HEK293 (cell line): ENCODE measurements at regions not wholly inside any gene's neighbourhood (a gene's known extent, or its start where the extent isn't known, plus 50 kb on each side); places are given as distances from the start of the nearest gene placed in this dataset.

Source experiments
- CTCF ChIA-PET: fragments of 350-600 bp; formaldehyde crosslinking; extraction: SDS; loops from one replicate; lab custom pipeline; 2021; ENCODE audit warnings: antibody characterized with exemption; lab: Yijun Ruan, JAX
- POLR2A ChIA-PET: fragments of 300-600 bp; formaldehyde crosslinking; extraction: SDS; loops from one replicate; lab custom pipeline; 2020; ENCODE audit warnings: antibody characterized with exemption, inconsistent platforms; lab: Yijun Ruan, JAX
- H3K27ac ChIP-seq: fragments of 200-500 bp; sonication (Bioruptor generic); 2 replicates; pipeline ENCODE4 v1.5.1; 2014; ENCODE audit warnings: low read depth, low read length, control low read depth, inconsistent platforms; ENCODE audit errors: extremely low read depth
- H3K36me3 ChIP-seq, 2 experiments: fragments of 200-500 bp in 1 of 2; sonication (Bioruptor generic) in 1 of 2; 1 replicate in 1 of 2; 2 replicates in 1 of 2; pipeline ENCODE4 v1.5.1; 2014 to 2017; ENCODE audit warnings: inconsistent platforms in 2 of 2, low read length in 2 of 2; ENCODE audit not compliant: control insufficient read depth in 2 of 2, insufficient read depth in 1 of 2
- H3K4me1 ChIP-seq: fragments of 200-500 bp; sonication (Bioruptor generic); 2 replicates; pipeline ENCODE4 v1.5.1; 2014; ENCODE audit warnings: mild to moderate bottlenecking, low read length, inconsistent platforms; ENCODE audit not compliant: control insufficient read depth, insufficient read depth
- H3K4me3 ChIP-seq: 2 replicates; pipeline ENCODE4 v1.5.1; 2011; ENCODE audit warnings: low read depth, mild to moderate bottlenecking, control low read depth, low read length, moderate library complexity
- H3K9me3 ChIP-seq: fragments of 200-500 bp; sonication (Bioruptor generic); 2 replicates; pipeline ENCODE4 v1.5.1; 2014; ENCODE audit warnings: low read depth, low read length, inconsistent platforms; ENCODE audit not compliant: control insufficient read depth, insufficient read depth
- BCL11A ChIP-seq: fragments of 450-650 bp; formaldehyde crosslinking; IDR thresholded peaks from 2 replicates; pipeline ENCODE4 v1.5.1; 2016; ENCODE audit warnings: low read depth, missing biosample characterization, missing genetic modification characterization
- EGR2 ChIP-seq: fragments of 450-650 bp; formaldehyde crosslinking; IDR thresholded peaks from 2 replicates; pipeline ENCODE4 v1.5.1; 2016; ENCODE audit warnings: low read depth, missing biosample characterization, missing genetic modification characterization
- TCF7L2 ChIP-seq: IDR thresholded peaks from 2 replicates; pipeline ENCODE4 v1.6.1; 2011; ENCODE audit warnings: low read depth, mild to moderate bottlenecking, inconsistent platforms, low read length, moderate library complexity, borderline replicate concordance
- ZEB2 ChIP-seq: fragments of 450-650 bp; formaldehyde crosslinking; IDR thresholded peaks from 2 replicates; pipeline ENCODE4 v1.5.1; 2016; ENCODE audit warnings: missing biosample characterization, missing genetic modification characterization
- ZNF121 ChIP-seq: fragments of 450-650 bp; formaldehyde crosslinking; IDR thresholded peaks from 2 replicates; pipeline ENCODE4 v1.5.1; 2016; ENCODE audit warnings: missing biosample characterization, missing genetic modification characterization
- ZNF140 ChIP-seq: fragments of 450-650 bp; formaldehyde crosslinking; IDR thresholded peaks from 2 replicates; pipeline ENCODE4 v1.5.1; 2016; ENCODE audit warnings: missing biosample characterization, missing genetic modification characterization
- ZNF174 ChIP-seq: fragments of 450-650 bp; formaldehyde crosslinking; IDR thresholded peaks from 2 replicates; pipeline ENCODE4 v1.5.0; 2017; ENCODE audit warnings: missing biosample characterization, mild to moderate bottlenecking, missing genetic modification characterization
- ZNF202 ChIP-seq: fragments of 450-650 bp; formaldehyde crosslinking; IDR thresholded peaks from 2 replicates; pipeline ENCODE4 v1.5.1; 2016; ENCODE audit warnings: missing biosample characterization, missing genetic modification characterization, borderline replicate concordance
- ZNF292 ChIP-seq: fragments of 450-650 bp; formaldehyde crosslinking; IDR thresholded peaks from 2 replicates; pipeline ENCODE4 v1.5.1; 2016; ENCODE audit warnings: low read depth, missing biosample characterization, missing genetic modification characterization, borderline replicate concordance
- ZNF354C ChIP-seq: fragments of 450-650 bp; formaldehyde crosslinking; IDR thresholded peaks from 2 replicates; pipeline ENCODE4 v1.5.1; 2016; ENCODE audit warnings: missing biosample characterization, missing genetic modification characterization, low read depth, borderline replicate concordance
- ZNF544 ChIP-seq: fragments of 450-650 bp; formaldehyde crosslinking; IDR thresholded peaks from 2 replicates; pipeline ENCODE4 v1.5.0; 2017; ENCODE audit warnings: missing biosample characterization, missing genetic modification characterization
- ZNF596 ChIP-seq: fragments of 450-650 bp; IDR thresholded peaks from 2 replicates; pipeline ENCODE4 v1.5.0; 2018; ENCODE audit warnings: missing biosample characterization, mild to moderate bottlenecking, missing genetic modification characterization, moderate library complexity
- ZNF677 ChIP-seq: fragments of 450-650 bp; IDR thresholded peaks from 2 replicates; pipeline ENCODE4 v1.5.0; 2018; ENCODE audit warnings: missing biosample characterization, mild to moderate bottlenecking, missing genetic modification characterization, moderate library complexity
- ZSCAN30 ChIP-seq: fragments of 450-650 bp; IDR thresholded peaks from 2 replicates; pipeline ENCODE4 v1.5.1; 2018; ENCODE audit warnings: missing biosample characterization, mild to moderate bottlenecking, missing genetic modification characterization, moderate library complexity
- TF ChIP-seq, protein P1 (sequence below): fragments of 450-650 bp; formaldehyde crosslinking; IDR thresholded peaks from 2 replicates; pipeline ENCODE4 v1.5.1; 2016; ENCODE audit warnings: missing biosample characterization, missing genetic modification characterization
- TF ChIP-seq, protein P2 (sequence below): fragments of 450-650 bp; formaldehyde crosslinking; IDR thresholded peaks from 2 replicates; pipeline ENCODE4 v1.5.1; 2016; ENCODE audit warnings: missing biosample characterization, missing genetic modification characterization
- TF ChIP-seq, protein P3 (sequence below): fragments of 450-650 bp; formaldehyde crosslinking; conservative IDR thresholded peaks from 2 replicates; pipeline ENCODE4 v1.5.1; 2016; ENCODE audit warnings: low read depth, missing biosample characterization, missing genetic modification characterization
- TF ChIP-seq, protein P4 (sequence below): fragments of 450-650 bp; formaldehyde crosslinking; IDR thresholded peaks from 2 replicates; pipeline ENCODE4 v1.5.1; 2016; ENCODE audit warnings: missing biosample characterization, missing genetic modification characterization

DNA sequence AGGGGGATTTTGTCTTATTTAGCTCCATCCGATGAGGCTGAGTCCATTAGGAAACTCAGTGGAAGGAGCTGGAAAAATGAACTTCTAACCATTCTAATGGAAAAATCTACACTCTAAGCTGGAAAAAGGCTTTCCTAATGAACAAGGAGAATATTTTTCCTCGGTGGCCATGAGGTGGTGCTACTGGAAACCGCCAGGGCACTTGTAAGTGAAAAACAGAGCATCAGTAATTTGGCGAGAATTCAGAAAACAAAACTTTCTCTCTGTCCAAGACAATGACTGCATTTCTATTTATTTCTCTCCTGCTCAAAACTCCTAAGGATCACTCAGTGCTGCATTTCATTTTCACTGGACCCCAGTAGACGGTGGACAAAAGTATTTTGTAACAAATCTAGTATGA is 237.6 kb downstream of the TENT4A start:
- Histone ChIP-seq H3K36me3 (no peaks in the 10 kb centered on the region), H3K4me3 (no peak overlapping the region), H3K27ac (no peak overlapping the region), H3K9me3 (no peaks in the 10 kb centered on the region), H3K4me1 (no peaks in the 10 kb centered on the region)
- ChIA-PET CTCF (no interaction called here), POLR2A (no interaction called here)
- no peak for TF ChIP-seq ZNF174 (tag by site-specific recombination)
- TF ChIP-seq ZNF354C (tag by site-specific recombination): no peak
- TF ChIP-seq ZNF121 (tag by site-specific recombination): no peak
- TF ChIP-seq, protein P1, sequence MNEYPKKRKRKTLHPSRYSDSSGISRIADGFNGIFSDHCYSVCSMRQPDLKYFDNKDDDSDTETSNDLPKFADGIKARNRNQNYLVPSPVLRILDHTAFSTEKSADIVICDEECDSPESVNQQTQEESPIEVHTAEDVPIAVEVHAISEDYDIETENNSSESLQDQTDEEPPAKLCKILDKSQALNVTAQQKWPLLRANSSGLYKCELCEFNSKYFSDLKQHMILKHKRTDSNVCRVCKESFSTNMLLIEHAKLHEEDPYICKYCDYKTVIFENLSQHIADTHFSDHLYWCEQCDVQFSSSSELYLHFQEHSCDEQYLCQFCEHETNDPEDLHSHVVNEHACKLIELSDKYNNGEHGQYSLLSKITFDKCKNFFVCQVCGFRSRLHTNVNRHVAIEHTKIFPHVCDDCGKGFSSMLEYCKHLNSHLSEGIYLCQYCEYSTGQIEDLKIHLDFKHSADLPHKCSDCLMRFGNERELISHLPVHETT: no peak
- no peak for TF ChIP-seq ZEB2 (tag by site-specific recombination)
- TF ChIP-seq, protein P2, sequence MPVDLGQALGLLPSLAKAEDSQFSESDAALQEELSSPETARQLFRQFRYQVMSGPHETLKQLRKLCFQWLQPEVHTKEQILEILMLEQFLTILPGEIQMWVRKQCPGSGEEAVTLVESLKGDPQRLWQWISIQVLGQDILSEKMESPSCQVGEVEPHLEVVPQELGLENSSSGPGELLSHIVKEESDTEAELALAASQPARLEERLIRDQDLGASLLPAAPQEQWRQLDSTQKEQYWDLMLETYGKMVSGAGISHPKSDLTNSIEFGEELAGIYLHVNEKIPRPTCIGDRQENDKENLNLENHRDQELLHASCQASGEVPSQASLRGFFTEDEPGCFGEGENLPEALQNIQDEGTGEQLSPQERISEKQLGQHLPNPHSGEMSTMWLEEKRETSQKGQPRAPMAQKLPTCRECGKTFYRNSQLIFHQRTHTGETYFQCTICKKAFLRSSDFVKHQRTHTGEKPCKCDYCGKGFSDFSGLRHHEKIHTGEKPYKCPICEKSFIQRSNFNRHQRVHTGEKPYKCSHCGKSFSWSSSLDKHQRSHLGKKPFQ (tag by site-specific recombination): no peak
- no peak for TF ChIP-seq ZSCAN30 (tag by site-specific recombination)
- no peak for TF ChIP-seq ZNF544 (tag by site-specific recombination)
- TF ChIP-seq ZNF202 (tag by site-specific recombination): no peak
- TF ChIP-seq, protein P3, sequence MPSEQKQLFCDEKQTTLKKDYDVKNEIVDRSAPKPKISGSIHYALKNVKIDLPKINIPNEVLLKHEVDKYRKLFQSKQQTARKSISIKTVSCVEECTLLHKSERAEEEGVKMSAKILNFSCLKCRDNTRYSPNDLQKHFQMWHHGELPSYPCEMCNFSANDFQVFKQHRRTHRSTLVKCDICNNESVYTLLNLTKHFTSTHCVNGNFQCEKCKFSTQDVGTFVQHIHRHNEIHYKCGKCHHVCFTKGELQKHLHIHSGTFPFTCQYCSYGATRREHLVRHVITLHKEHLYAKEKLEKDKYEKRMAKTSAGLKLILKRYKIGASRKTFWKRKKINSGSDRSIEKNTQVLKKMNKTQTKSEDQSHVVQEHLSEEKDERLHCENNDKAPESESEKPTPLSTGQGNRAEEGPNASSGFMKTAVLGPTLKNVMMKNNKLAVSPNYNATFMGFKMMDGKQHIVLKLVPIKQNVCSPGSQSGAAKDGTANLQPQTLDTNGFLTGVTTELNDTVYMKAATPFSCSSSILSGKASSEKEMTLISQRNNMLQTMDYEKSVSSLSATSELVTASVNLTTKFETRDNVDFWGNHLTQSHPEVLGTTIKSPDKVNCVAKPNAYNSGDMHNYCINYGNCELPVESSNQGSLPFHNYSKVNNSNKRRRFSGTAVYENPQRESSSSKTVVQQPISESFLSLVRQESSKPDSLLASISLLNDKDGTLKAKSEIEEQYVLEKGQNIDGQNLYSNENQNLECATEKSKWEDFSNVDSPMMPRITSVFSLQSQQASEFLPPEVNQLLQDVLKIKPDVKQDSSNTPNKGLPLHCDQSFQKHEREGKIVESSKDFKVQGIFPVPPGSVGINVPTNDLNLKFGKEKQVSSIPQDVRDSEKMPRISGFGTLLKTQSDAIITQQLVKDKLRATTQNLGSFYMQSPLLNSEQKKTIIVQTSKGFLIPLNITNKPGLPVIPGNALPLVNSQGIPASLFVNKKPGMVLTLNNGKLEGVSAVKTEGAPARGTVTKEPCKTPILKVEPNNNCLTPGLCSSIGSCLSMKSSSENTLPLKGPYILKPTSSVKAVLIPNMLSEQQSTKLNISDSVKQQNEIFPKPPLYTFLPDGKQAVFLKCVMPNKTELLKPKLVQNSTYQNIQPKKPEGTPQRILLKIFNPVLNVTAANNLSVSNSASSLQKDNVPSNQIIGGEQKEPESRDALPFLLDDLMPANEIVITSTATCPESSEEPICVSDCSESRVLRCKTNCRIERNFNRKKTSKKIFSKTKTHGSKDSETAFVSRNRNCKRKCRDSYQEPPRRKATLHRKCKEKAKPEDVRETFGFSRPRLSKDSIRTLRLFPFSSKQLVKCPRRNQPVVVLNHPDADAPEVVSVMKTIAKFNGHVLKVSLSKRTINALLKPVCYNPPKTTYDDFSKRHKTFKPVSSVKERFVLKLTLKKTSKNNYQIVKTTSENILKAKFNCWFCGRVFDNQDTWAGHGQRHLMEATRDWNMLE: no peak
- no peak for TF ChIP-seq ZNF140 (tag by site-specific recombination)
- TF ChIP-seq EGR2 (tag by site-specific recombination): no peak
- TF ChIP-seq TCF7L2: no peak
- TF ChIP-seq BCL11A: no peak
- TF ChIP-seq, protein P4, sequence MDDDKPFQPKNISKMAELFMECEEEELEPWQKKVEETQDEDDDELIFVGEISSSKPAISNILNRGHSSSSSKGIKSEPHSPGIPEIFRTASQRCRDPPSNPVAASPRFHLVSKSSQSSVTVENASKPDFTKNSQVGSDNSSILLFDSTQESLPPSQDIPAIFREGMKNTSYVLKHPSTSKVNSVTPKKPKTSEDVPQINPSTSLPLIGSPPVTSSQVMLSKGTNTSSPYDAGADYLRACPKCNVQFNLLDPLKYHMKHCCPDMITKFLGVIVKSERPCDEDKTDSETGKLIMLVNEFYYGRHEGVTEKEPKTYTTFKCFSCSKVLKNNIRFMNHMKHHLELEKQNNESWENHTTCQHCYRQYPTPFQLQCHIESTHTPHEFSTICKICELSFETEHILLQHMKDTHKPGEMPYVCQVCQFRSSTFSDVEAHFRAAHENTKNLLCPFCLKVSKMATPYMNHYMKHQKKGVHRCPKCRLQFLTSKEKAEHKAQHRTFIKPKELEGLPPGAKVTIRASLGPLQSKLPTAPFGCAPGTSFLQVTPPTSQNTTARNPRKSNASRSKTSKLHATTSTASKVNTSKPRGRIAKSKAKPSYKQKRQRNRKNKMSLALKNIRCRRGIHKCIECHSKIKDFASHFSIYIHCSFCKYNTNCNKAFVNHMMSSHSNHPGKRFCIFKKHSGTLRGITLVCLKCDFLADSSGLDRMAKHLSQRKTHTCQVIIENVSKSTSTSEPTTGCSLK (tag by site-specific recombination): no peak
- TF ChIP-seq ZNF677: no peak
- TF ChIP-seq ZNF596 (tag by site-specific recombination): no peak
- no peak for TF ChIP-seq ZNF292 (tag by site-specific recombination)
